AML-193 (cell line): ENCODE measurements at regions not wholly inside any gene's neighbourhood (a gene's known extent, or its start where the extent isn't known, plus 50 kb on each side); places are given as distances from the start of the nearest gene placed in this dataset.

Experiments
- DNase-seq, 2 experiments: peaks; one replicate each; lab custom pipeline; 2025; lab: John Stamatoyannopoulos, UW

- no peak for DNase-seq
These were observed 371.2 kb upstream of the THBS1 start for GRCh38 chr15:39209548-39210211.

GRCh38 chr15:39211108-39211979, 369.5 kb upstream of the THBS1 start:
- DNase-seq, result no peak

GRCh38 chr15:39213385-39213840, 367.5 kb upstream of the THBS1 start:
- no peak for DNase-seq

- DNase-seq, result no peak
These were observed 365.9 kb upstream of the THBS1 start for GRCh38 chr15:39215015-39215414.

GRCh38 chr15:39216816-39217215, 364.1 kb upstream of the THBS1 start:
- no peak for DNase-seq

- no peak for DNase-seq
These were observed 361.3 kb upstream of the THBS1 start for GRCh38 chr15:39219608-39220007.

GRCh38 chr15:39226169-39226937, 354.5 kb upstream of the THBS1 start:
- DNase-seq, result no peak

GRCh38 chr15:39227001-39227400, 353.9 kb upstream of the THBS1 start:
- no peak for DNase-seq

- DNase-seq, result no peak
These were observed 352.0 kb upstream of the THBS1 start for GRCh38 chr15:39228889-39229288.

GRCh38 chr15:39230205-39230907, 350.5 kb upstream of the THBS1 start:
- no peak for DNase-seq

GRCh38 chr15:39230908-39231285, 350.0 kb upstream of the THBS1 start:
- DNase-seq, result no peak

- DNase-seq, result no peak
These were observed 348.4 kb upstream of the THBS1 start for GRCh38 chr15:39232512-39232911.

- no peak for DNase-seq
These were observed 345.6 kb upstream of the THBS1 start for GRCh38 chr15:39235084-39235795.

- no peak for DNase-seq
These were observed 344.5 kb upstream of the THBS1 start for GRCh38 chr15:39236375-39236774.

GRCh38 chr15:39238443-39238842, 342.4 kb upstream of the THBS1 start:
- DNase-seq, result no peak

GRCh38 chr15:39239562-39239961, 341.3 kb upstream of the THBS1 start:
- no peak for DNase-seq

- DNase-seq, result no peak
These were observed 338.5 kb upstream of the THBS1 start for GRCh38 chr15:39242345-39242744.

- DNase-seq, result no peak
These were observed 337.5 kb upstream of the THBS1 start for GRCh38 chr15:39243396-39243795.

- DNase-seq, result no peak
These were observed 336.1 kb upstream of the THBS1 start for GRCh38 chr15:39244776-39245175.

GRCh38 chr15:39246523-39246922, 334.4 kb upstream of the THBS1 start:
- DNase-seq, result no peak

GRCh38 chr15:39247574-39247973, 333.3 kb upstream of the THBS1 start:
- DNase-seq, result no peak
